Pancreas (tissue), 10 donors: ENCODE measurements at regions not wholly inside any gene's neighbourhood (a gene's known extent, or its start where the extent isn't known, plus 50 kb on each side); places are given as distances from the start of the nearest gene placed in this dataset.

Source experiments
- ATAC-seq, 4 donors: fragments of 200-7000 bp; cut with Tn5 transposase; one replicate each; pipeline versions ENCODE4 v1.8.0 to v1.9.1; 2020; ENCODE audit warnings: mild to moderate bottlenecking in 4 of 4, moderate library complexity in 4 of 4
- DNase-seq, 6 donors: peaks; one replicate each; pipeline ENCODE4 v3.0.0-alpha.2; 2020
- FAIRE-seq: peaks from 2 replicates; lab custom pipeline; 2012; peaks lifted over from hg19 to GRCh38; lab: Jason Lieb, UNC
- H3K27ac ChIP-seq, 4 donors: fragments of 200-600 bp; sonication (generic); 1 replicate in 3 of 4; 2 replicates in 1 of 4; pipeline versions ENCODE4 v1.5.0 to v1.8.0; 2020
- H3K27me3 ChIP-seq, 4 donors: fragments of 200-600 bp; one replicate each; pipeline ENCODE4 v1.8.0; 2021
- H3K36me3 ChIP-seq, 3 donors: fragments of 200-600 bp; sonication (generic) in 1 of 3; one replicate each; pipeline versions ENCODE4 v1.5.0 to v1.8.0; 2020 to 2021
- H3K4me1 ChIP-seq, 3 donors: fragments of 200-600 bp; one replicate each; pipeline ENCODE4 v1.8.0; 2021
- H3K4me3 ChIP-seq, 4 donors: fragments of 200-600 bp; sonication (generic) in 2 of 4; one replicate each; pipeline versions ENCODE4 v1.5.0 to v1.8.0; 2020 to 2021
- H3K9me3 ChIP-seq, 4 donors: fragments of 200-600 bp; one replicate each; pipeline ENCODE4 v1.8.0; 2021
- WGBS, 2 donors: extraction: QIAGEN DNeasy Blood & Tissue Kit; methylation state at CpG; one replicate each; pipeline ENCODE4 v1.1.7; 2013; 5-methylcytosine and 5-hydroxymethylcytosine counted together
- intact Hi-C, 3 donors: fragments of 100-400 bp; cut with DNase I; formaldehyde crosslinking; loops; one replicate each; pipeline versions ENCODE4 v1.11.1 to v1.14.2; 2022
- TF ChIP-seq, protein P1 (sequence below), 4 donors: fragments of 200-600 bp; sonication (generic) in 3 of 4; IDR thresholded peaks; one replicate each; pipeline versions ENCODE4 v1.5.0 to v1.8.0; 2021; ENCODE audit warnings: antibody characterized with exemption in 4 of 4
- donor health status: healthy with polysubstance abuse.
- donor health status: DM: no; HTN: no; CAD: no; lungs with moderate emphysema.
- donor health status: DM: no; HTN: no; CAD: no.
- donor health status: control.
- donor health status: control.
- donor health status: Bipolar disorder and iron deficiency.
- donor health status: DM: yes; HTN: yes; CAD: no.
- donor health status: DM: no; HTN: no; CAD: no.
- donor health status: DM: no; HTN: no; CAD: no.
- donor health status: DM: yes; HTN: yes; CAD: no.

DNA sequence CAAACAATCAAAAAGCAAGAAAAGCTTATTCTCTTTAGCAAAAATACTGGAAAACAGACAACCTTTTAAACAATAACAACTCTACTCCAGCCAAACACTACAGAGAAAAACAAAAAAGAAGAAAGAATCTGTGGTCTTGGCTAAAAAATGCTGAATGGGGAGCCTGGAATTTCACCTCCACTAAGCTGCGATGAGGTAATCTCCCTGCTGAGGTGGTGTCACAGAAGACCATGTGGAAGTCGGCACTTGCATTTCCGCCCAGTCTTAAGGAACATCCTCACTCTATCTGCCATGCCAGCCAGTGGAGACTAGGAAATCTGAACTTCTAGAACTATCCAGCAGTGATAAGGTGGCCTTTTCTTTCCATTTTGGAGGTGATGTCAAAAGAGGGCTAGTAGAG is 1026.8 kb upstream of the EPHA7 start:
- Histone ChIP-seq H3K36me3 (no peaks in the 10 kb centered on the region), H3K9me3 (no peaks in the 10 kb centered on the region), H3K4me1 (no peaks in the 10 kb centered on the region), H3K4me3 (no peak overlapping the region), H3K27me3 (no peaks in the 10 kb centered on the region), H3K27ac (no peak overlapping the region)
- 62 to 87% methylated on average over 3 of the region's 3 CpGs for WGBS, 2 donors
- DNase-seq (no peak), FAIRE-seq (no peak), ATAC-seq (no peak)
- intact Hi-C loops: no loop called here
- TF ChIP-seq, protein P1, sequence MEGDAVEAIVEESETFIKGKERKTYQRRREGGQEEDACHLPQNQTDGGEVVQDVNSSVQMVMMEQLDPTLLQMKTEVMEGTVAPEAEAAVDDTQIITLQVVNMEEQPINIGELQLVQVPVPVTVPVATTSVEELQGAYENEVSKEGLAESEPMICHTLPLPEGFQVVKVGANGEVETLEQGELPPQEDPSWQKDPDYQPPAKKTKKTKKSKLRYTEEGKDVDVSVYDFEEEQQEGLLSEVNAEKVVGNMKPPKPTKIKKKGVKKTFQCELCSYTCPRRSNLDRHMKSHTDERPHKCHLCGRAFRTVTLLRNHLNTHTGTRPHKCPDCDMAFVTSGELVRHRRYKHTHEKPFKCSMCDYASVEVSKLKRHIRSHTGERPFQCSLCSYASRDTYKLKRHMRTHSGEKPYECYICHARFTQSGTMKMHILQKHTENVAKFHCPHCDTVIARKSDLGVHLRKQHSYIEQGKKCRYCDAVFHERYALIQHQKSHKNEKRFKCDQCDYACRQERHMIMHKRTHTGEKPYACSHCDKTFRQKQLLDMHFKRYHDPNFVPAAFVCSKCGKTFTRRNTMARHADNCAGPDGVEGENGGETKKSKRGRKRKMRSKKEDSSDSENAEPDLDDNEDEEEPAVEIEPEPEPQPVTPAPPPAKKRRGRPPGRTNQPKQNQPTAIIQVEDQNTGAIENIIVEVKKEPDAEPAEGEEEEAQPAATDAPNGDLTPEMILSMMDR (IDR thresholded peaks at IDR 0.05): no peak

DNA sequence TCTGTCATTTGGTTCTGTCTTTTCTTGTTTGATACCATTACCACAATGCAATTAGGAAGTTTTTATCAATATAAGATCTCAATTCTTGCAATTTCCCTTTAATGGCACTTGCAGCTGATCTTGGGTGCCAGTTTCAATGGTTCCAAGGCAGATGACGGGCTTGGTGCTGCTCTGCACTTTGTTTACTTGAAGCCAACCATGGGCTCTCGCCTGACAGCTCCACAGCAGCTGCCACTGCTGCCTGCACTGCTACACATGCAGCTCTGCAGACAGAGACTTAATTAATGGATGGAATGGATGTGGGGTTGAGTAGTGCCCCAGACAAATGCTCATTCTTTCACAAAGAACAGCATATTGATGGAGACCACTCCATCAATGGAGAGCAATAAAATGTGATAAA is 1024.3 kb upstream of the EPHA7 start:
- 55% methylated on average over 2 of the region's 2 CpGs for WGBS, 2 donors
- DNase-seq: no peak
- intact Hi-C loops: no loop called here
- Histone ChIP-seq H3K27ac (no peak overlapping the region), H3K36me3 (no peaks in the 10 kb centered on the region), H3K9me3 (no peaks in the 10 kb centered on the region), H3K27me3 (no peaks in the 10 kb centered on the region), H3K4me3 (no peak overlapping the region), H3K4me1 (no peaks in the 10 kb centered on the region)
- ATAC-seq: no peak
- FAIRE-seq: no peak
- TF ChIP-seq, protein P1 (IDR thresholded peaks at IDR 0.05): no peak

DNA sequence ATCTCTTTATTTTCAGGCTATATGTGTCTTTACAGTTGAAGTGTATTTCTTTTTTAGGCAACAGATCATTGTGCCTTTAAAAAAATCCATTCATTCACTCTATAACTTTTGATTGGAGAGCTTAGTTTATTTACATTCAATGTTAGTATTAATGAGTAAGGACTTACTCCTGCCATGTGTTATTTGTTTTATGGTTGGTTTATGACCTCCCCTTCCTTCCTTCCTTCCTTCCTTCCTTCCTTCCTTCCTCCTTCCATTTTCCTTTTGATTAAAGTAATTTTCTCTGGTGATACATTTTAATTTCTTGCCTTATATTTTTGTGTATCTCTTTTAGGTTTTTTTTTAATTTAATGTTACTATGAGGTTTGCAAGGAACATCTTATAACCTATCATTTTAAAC is 1005.3 kb upstream of the EPHA7 start:
- ATAC-seq (no peak), DNase-seq (no peak), FAIRE-seq (no peak)
- Histone ChIP-seq H3K4me3 (no peak overlapping the region), H3K27me3 (no peaks in the 10 kb centered on the region), H3K4me1 (no peaks in the 10 kb centered on the region), H3K36me3 (no peaks in the 10 kb centered on the region), H3K9me3 (no peaks in the 10 kb centered on the region), H3K27ac (no peak overlapping the region)
- TF ChIP-seq, protein P1 (IDR thresholded peaks at IDR 0.05): no peak
- intact Hi-C loops: no loop called here

DNA sequence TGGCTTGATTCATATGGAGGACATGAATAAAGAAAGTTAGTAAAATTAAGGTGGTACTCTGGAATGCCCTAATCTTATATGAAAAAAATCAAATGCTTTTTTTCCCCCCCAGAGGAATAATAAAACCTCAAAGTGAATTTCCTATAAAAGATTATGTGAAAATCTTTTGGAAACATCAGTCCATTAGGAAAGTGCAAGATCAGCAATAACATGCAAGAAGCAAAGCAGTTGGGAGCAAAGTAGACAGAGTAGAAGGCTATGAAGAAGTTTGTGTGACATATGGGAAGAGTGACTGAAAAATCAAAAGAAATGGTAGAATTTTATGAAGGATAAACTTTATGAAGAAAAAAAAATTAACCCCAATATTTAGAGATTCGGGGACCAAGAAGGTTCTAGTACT is 998.0 kb upstream of the EPHA7 start:
- H3K9me3 ChIP-seq: no peaks in the 10 kb centered on the region
- no peak overlapping the region for H3K4me3 ChIP-seq
- TF ChIP-seq, protein P1 (IDR thresholded peaks at IDR 0.05): no peak
- no peaks in the 10 kb centered on the region for H3K27me3 ChIP-seq
- intact Hi-C loops: no loop called here
- H3K27ac ChIP-seq: no peak overlapping the region
- no peaks in the 10 kb centered on the region for H3K4me1 ChIP-seq
- WGBS, 2 donors: 68 to 73% methylated on average over 1 of the region's 1 CpG
- ATAC-seq (no peak), FAIRE-seq (no peak), DNase-seq (no peak)
- H3K36me3 ChIP-seq: no peaks in the 10 kb centered on the region

DNA sequence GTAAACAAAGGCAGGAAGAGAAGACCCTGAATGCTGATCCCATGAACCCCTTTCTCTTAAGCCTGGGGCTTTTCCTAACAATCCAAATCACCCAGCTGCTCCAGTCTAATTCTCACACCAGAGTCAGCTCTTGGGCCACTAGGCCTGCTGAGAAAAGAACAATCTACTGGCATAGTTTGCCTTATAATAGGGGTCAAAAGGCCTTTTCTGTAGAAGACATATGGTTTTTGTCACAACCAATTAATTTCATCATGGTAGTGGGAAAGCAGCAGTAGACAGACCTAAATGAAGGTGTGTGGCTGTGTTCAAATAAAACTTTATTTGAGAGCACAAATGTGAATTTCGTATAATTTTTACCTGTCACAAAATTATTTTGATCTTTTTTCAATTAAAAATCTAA is 994.7 kb upstream of the EPHA7 start:
- no peak overlapping the region for H3K4me3 ChIP-seq
- ATAC-seq (no peak), FAIRE-seq (no peak)

More for the DNA sequence above, 994.7 kb upstream of the EPHA7 start:
- TF ChIP-seq, protein P1 (IDR thresholded peaks at IDR 0.05): no peak
- Histone ChIP-seq H3K27me3 (no peaks in the 10 kb centered on the region), H3K36me3 (no peaks in the 10 kb centered on the region), H3K27ac (no peak overlapping the region), H3K9me3 (no peaks in the 10 kb centered on the region), H3K4me1 (no peaks in the 10 kb centered on the region)
- DNase-seq: no peak
- intact Hi-C loops: no loop called here
- 39 to 51% methylated on average over 1 of the region's 1 CpG for WGBS, 2 donors
